HEK293T (cell line): ENCODE measurements at regions not wholly inside any gene's neighbourhood (a gene's known extent, or its start where the extent isn't known, plus 50 kb on each side); places are given as distances from the start of the nearest gene placed in this dataset.

ENCODE experiments used
- ARNT ChIP-seq: fragments of 450-650 bp; IDR thresholded peaks from 2 replicates; pipeline ENCODE4 v1.6.1; 2017; ENCODE audit warnings: mild to moderate bottlenecking
- FOXM1 ChIP-seq: fragments of 450-650 bp; IDR thresholded peaks from 2 replicates; pipeline ENCODE4 v1.6.1; 2017; ENCODE audit warnings: mild to moderate bottlenecking, borderline replicate concordance

- TF ChIP-seq FOXM1 (no peak), ARNT (no peak)
Observed at GRCh38 chr12:28079539-28079938, 107.0 kb upstream of the PTHLH start.
